Liver (tissue), 3 donors: ENCODE measurements at regions not wholly inside any gene's neighbourhood (a gene's known extent, or its start where the extent isn't known, plus 50 kb on each side); places are given as distances from the start of the nearest gene placed in this dataset.

Source experiments
- FOXA1 ChIP-seq: IDR thresholded peaks from 2 replicates; pipeline ENCODE4 v1.6.1; 2016; ENCODE audit warnings: antibody characterized with exemption
- RXRA ChIP-seq, 2 donors: IDR thresholded peaks; 2 replicates each; pipeline ENCODE4 v1.6.1; 2017 to 2018; ENCODE audit warnings: antibody characterized with exemption in 2 of 2, mild to moderate bottlenecking in 1 of 2
- TF ChIP-seq, protein P1 (sequence below): fragments of 150-350 bp; IDR thresholded peaks from 2 replicates; pipeline ENCODE4 v1.5.1; 2017; ENCODE audit warnings: improper control_type of control experiment, low read depth, low read length; ENCODE audit not compliant: missing input control
- donor health status: healthy.
- donor health status: healthy.

GRCh38 chr7:131131746-131132431, 195.8 kb upstream of the MKLN1 start:
- TF ChIP-seq, protein P1, sequence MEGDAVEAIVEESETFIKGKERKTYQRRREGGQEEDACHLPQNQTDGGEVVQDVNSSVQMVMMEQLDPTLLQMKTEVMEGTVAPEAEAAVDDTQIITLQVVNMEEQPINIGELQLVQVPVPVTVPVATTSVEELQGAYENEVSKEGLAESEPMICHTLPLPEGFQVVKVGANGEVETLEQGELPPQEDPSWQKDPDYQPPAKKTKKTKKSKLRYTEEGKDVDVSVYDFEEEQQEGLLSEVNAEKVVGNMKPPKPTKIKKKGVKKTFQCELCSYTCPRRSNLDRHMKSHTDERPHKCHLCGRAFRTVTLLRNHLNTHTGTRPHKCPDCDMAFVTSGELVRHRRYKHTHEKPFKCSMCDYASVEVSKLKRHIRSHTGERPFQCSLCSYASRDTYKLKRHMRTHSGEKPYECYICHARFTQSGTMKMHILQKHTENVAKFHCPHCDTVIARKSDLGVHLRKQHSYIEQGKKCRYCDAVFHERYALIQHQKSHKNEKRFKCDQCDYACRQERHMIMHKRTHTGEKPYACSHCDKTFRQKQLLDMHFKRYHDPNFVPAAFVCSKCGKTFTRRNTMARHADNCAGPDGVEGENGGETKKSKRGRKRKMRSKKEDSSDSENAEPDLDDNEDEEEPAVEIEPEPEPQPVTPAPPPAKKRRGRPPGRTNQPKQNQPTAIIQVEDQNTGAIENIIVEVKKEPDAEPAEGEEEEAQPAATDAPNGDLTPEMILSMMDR, result no peak
- TF ChIP-seq FOXA1 (no peak), RXRA (IDR thresholded peaks at IDR 0.05) (no peak)
